OCI-LY1 (cell line): ENCODE measurements at regions not wholly inside any gene's neighbourhood (a gene's known extent, or its start where the extent isn't known, plus 50 kb on each side); places are given as distances from the start of the nearest gene placed in this dataset.

Experiments
- H2AFZ ChIP-seq: fragments of 200-600 bp; sonication (generic), shearing (Covaris generic); 2 replicates; pipeline ENCODE4 v1.6.0; 2014; ENCODE audit warnings: antibody characterized with exemption, mild to moderate bottlenecking, low read length
- H3F3A ChIP-seq: fragments of 200-600 bp; sonication (generic), shearing (Covaris generic); 2 replicates; pipeline ENCODE4 v1.6.0; 2014; ENCODE audit warnings: mild to moderate bottlenecking, antibody characterized with exemption, low read length, moderate library complexity; ENCODE audit not compliant: insufficient read depth
- H3K27ac ChIP-seq: fragments of 200-600 bp; sonication (generic); 2 replicates; pipeline ENCODE4 v1.5.1; 2014; ENCODE audit warnings: low read length, mixed run types, mild to moderate bottlenecking, low read depth; ENCODE audit not compliant: poor library complexity, severe bottlenecking
- H3K27me3 ChIP-seq: fragments of 200-600 bp; sonication (generic); 2 replicates; pipeline ENCODE4 v1.6.0; 2014; ENCODE audit warnings: antibody characterized with exemption, mild to moderate bottlenecking, low read length, moderate library complexity; ENCODE audit not compliant: insufficient read depth
- H3K36me3 ChIP-seq: fragments of 200-600 bp; sonication (generic); 2 replicates; pipeline ENCODE4 v1.6.1; 2014; ENCODE audit warnings: mild to moderate bottlenecking, antibody characterized with exemption, low read length, moderate library complexity, mixed read lengths; ENCODE audit not compliant: insufficient read depth
- H3K4me1 ChIP-seq: fragments of 200-600 bp; sonication (generic); 2 replicates; pipeline ENCODE4 v1.5.1; 2014; ENCODE audit warnings: mild to moderate bottlenecking, low read length, moderate library complexity; ENCODE audit not compliant: insufficient read depth, severe bottlenecking
- H3K4me2 ChIP-seq: fragments of 200-600 bp; sonication (generic), shearing (Covaris generic); 2 replicates; pipeline ENCODE4 v1.6.1; 2014; ENCODE audit warnings: low read length
- H3K4me3 ChIP-seq: fragments of 200-600 bp; sonication (generic); 2 replicates; pipeline ENCODE4 v1.5.1; 2014; ENCODE audit warnings: low read length, low read depth, mild to moderate bottlenecking, mixed read lengths; ENCODE audit not compliant: poor library complexity, severe bottlenecking
- H3K79me2 ChIP-seq: fragments of 200-600 bp; shearing (Covaris generic); 2 replicates; pipeline ENCODE4 v1.6.1; 2016; ENCODE audit warnings: mixed run types, low read length, mixed read lengths; ENCODE audit not compliant: insufficient read depth
- H3K9ac ChIP-seq: fragments of 200-600 bp; sonication (generic), shearing (Covaris generic); 2 replicates; pipeline ENCODE4 v1.6.1; 2014; ENCODE audit warnings: mild to moderate bottlenecking, low read length, mixed read lengths
- H3K9me2 ChIP-seq: fragments of 200-600 bp; sonication (generic), shearing (Covaris generic); 2 replicates; pipeline ENCODE4 v1.6.1; 2014; ENCODE audit warnings: low read depth, mild to moderate bottlenecking, low read length, mixed read lengths
- H3K9me3 ChIP-seq: fragments of 200-600 bp; shearing (Covaris generic); 2 replicates; pipeline ENCODE4 v1.6.1; 2014; ENCODE audit warnings: low read length, mixed read lengths
- H4K20me1 ChIP-seq: fragments of 200-600 bp; sonication (generic), shearing (Covaris generic); 2 replicates; pipeline ENCODE4 v1.6.0; 2016; ENCODE audit warnings: mild to moderate bottlenecking, low read length; ENCODE audit not compliant: insufficient read depth
- EZH2 ChIP-seq: fragments of 200-600 bp; sonication (generic), shearing (Covaris generic); IDR thresholded peaks from 2 replicates; pipeline ENCODE4 v1.8.0; 2017; ENCODE audit warnings: borderline replicate concordance, mixed run types, mild to moderate bottlenecking, antibody characterized with exemption, low read length, moderate library complexity, mixed read lengths
- TF ChIP-seq, protein P1 (sequence below): fragments of 200-600 bp; sonication (generic), shearing (Covaris generic); IDR thresholded peaks from 2 replicates; pipeline ENCODE4 v1.5.1; 2017; ENCODE audit warnings: mild to moderate bottlenecking, antibody characterized with exemption, low read length, moderate library complexity, mixed read lengths

DNA sequence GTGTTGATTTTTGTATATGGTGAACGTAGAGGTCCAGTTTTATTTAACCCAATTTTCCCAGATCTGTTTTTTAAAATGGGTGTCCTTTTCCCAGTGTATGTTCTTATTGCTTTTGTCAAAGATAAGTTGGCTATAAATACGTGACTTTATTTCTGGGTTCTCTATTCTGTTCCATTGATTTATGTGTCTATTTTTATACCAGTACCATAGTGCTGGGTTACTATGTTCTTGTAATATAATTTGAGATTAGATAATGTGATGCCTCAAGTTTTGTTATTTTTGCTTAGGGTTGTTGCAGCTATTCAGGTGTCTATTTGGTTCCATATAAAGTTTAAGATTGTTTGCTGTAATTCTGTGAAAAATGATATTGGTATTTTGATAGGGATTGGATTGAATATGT lies 749.1 kb upstream of the GRIA3 start:
- no peaks in the 10 kb centered on the region for H4K20me1 ChIP-seq
- H3K79me2 ChIP-seq, result no peaks in the 10 kb centered on the region
- no peak overlapping the region for H3K4me3 ChIP-seq
- H3K36me3 ChIP-seq, result no peaks in the 10 kb centered on the region
- no peaks in the 10 kb centered on the region for H3F3A ChIP-seq
- no peaks in the 10 kb centered on the region for H3K9me3 ChIP-seq
- no peak overlapping the region for H3K4me2 ChIP-seq
- H3K27ac ChIP-seq, result no peak overlapping the region
- no peaks in the 10 kb centered on the region for H3K4me1 ChIP-seq
- H3K27me3 ChIP-seq, result no peaks in the 10 kb centered on the region
- H3K9ac ChIP-seq, result no peak overlapping the region
- H2AFZ ChIP-seq, result no peak overlapping the region
- TF ChIP-seq, protein P1, sequence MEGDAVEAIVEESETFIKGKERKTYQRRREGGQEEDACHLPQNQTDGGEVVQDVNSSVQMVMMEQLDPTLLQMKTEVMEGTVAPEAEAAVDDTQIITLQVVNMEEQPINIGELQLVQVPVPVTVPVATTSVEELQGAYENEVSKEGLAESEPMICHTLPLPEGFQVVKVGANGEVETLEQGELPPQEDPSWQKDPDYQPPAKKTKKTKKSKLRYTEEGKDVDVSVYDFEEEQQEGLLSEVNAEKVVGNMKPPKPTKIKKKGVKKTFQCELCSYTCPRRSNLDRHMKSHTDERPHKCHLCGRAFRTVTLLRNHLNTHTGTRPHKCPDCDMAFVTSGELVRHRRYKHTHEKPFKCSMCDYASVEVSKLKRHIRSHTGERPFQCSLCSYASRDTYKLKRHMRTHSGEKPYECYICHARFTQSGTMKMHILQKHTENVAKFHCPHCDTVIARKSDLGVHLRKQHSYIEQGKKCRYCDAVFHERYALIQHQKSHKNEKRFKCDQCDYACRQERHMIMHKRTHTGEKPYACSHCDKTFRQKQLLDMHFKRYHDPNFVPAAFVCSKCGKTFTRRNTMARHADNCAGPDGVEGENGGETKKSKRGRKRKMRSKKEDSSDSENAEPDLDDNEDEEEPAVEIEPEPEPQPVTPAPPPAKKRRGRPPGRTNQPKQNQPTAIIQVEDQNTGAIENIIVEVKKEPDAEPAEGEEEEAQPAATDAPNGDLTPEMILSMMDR, result no peak
- no peak for TF ChIP-seq EZH2
- no peaks in the 10 kb centered on the region for H3K9me2 ChIP-seq

DNA sequence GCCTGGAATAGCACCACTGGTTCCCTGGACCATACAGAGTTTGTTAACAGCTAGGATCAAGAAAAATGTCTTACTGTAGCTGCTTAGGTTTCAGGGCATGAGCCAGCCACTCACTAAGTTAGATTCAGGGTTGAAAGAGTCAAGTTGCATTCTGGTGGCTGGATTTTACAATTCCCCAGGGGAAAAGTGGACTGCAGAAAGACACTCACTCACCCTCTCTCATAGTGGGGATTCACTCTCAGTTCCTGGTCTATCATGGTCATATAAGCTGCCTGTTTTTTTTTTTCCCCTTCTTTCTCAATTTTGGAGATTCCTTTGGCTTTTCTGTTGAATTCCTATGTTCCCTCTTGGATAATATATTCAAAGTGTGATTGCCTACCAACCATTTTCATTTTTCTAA lies 744.2 kb upstream of the GRIA3 start:
- H2AFZ ChIP-seq, result no peak overlapping the region
- no peaks in the 10 kb centered on the region for H3F3A ChIP-seq
- H3K36me3 ChIP-seq, result no peaks in the 10 kb centered on the region
- H3K4me2 ChIP-seq, result no peak overlapping the region
- no peaks in the 10 kb centered on the region for H4K20me1 ChIP-seq
- no peaks in the 10 kb centered on the region for H3K27me3 ChIP-seq
- TF ChIP-seq, protein P1, result no peak
- TF ChIP-seq EZH2, result no peak
- no peaks in the 10 kb centered on the region for H3K4me1 ChIP-seq
- H3K4me3 ChIP-seq, result no peak overlapping the region
- H3K27ac ChIP-seq, result no peak overlapping the region
- H3K9ac ChIP-seq, result no peak overlapping the region
- H3K9me2 ChIP-seq, result no peaks in the 10 kb centered on the region
- no peaks in the 10 kb centered on the region for H3K79me2 ChIP-seq
- no peaks in the 10 kb centered on the region for H3K9me3 ChIP-seq

DNA sequence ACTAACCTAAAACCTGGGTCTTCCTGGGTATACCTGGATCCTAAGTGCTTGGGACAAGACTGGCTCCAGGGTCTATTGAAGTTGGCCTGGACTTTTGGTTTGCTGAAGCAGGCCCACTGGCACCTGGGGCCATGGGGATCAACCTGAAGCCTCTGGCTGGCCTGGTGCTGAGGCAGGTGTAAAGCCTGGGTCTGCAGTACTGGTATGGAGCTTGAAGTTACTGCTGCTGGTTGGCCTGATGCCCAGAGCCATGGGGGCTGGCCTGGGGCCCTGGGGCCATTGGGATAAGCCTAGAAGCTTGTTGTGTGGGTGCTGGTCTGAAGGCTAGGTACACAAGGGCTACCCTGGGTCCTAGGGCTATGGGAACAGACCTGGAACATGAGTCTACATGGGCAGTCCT lies 743.2 kb upstream of the GRIA3 start:
- no peak for TF ChIP-seq EZH2
- TF ChIP-seq, protein P1, result no peak
- H3K36me3 ChIP-seq, result no peaks in the 10 kb centered on the region
- no peak overlapping the region for H2AFZ ChIP-seq
- no peak overlapping the region for H3K4me2 ChIP-seq
- no peak overlapping the region for H3K4me3 ChIP-seq
- H4K20me1 ChIP-seq, result no peaks in the 10 kb centered on the region
- H3K9ac ChIP-seq, result no peak overlapping the region
- H3F3A ChIP-seq, result no peaks in the 10 kb centered on the region
- no peaks in the 10 kb centered on the region for H3K27me3 ChIP-seq
- H3K4me1 ChIP-seq, result no peaks in the 10 kb centered on the region
- H3K9me2 ChIP-seq, result no peaks in the 10 kb centered on the region
- H3K79me2 ChIP-seq, result no peaks in the 10 kb centered on the region
- H3K27ac ChIP-seq, result no peak overlapping the region
- no peaks in the 10 kb centered on the region for H3K9me3 ChIP-seq
